SK-N-MC (cell line): ENCODE measurements at regions not wholly inside any gene's neighbourhood (a gene's known extent, or its start where the extent isn't known, plus 50 kb on each side); places are given as distances from the start of the nearest gene placed in this dataset.

Source experiments
- EZH2 ChIP-seq: fragments of 200-600 bp; sonication (generic); IDR thresholded peaks from one replicate; pipeline ENCODE4 v1.6.1; 2017; ENCODE audit warnings: antibody characterized with exemption
- FOXP2 ChIP-seq: optimal IDR thresholded peaks from 2 replicates; pipeline ENCODE3; 2011; ENCODE audit warnings: mild to moderate bottlenecking, moderate library complexity; ENCODE audit not compliant: insufficient read depth; ENCODE audit errors: extremely low read length, control extremely low read depth
- POLR2AphosphoS5 ChIP-seq: IDR thresholded peaks from 2 replicates; pipeline ENCODE4 v1.6.1; 2012; ENCODE audit warnings: mild to moderate bottlenecking, low read depth, low read length, borderline replicate concordance

GRCh38 chrX:124836786-124837185 lies 482.9 kb upstream of the TEX13C start:
- no peak for TF ChIP-seq POLR2AphosphoS5
- no peak for TF ChIP-seq EZH2
- no peak for TF ChIP-seq FOXP2
